ENCODE measurements at regions not wholly inside any gene's neighbourhood (a gene's known extent, or its start where the extent isn't known, plus 50 kb on each side); places are given as distances from the start of the nearest gene placed in this dataset.

DNA sequence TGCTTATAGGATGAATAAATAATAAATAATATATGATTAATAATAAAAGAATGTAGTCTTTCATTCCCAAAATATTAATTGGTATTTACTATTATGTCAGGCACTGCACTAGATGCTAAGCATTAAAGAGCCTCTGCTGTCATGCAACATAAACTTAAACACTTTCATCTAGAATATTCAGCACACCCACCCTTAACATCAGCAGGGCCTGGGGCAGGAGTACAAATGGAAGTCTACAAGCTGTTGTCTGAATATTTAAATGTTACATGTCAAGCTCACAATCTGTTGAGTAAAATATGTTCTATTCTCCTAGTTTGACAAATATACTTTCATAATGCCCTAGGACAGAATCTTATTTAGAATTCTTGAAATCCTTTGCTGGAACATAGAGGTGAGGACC is 395.1 kb downstream of the EPM2A start:
- Histone ChIP-seq H3K27me3 (ENCODE audit: control insufficient read depth, insufficient read depth, low read length) (no peaks in the 10 kb centered on the region), H3K4me3 (ENCODE audit: low read length) (no peak overlapping the region), H3K36me3 (ENCODE audit: control insufficient read depth, insufficient read depth, low read length) (no peaks in the 10 kb centered on the region), H3K27ac (ENCODE audit: low read length) (no peak overlapping the region), H3K4me1 (ENCODE audit: control insufficient read depth, insufficient read depth, low read length) (no peaks in the 10 kb centered on the region), H3K9me3 (ENCODE audit: control insufficient read depth, insufficient read depth, low read length) (no peaks in the 10 kb centered on the region)
- DNase-seq (ENCODE audit: low read depth, low spot score) = no peak

DNA sequence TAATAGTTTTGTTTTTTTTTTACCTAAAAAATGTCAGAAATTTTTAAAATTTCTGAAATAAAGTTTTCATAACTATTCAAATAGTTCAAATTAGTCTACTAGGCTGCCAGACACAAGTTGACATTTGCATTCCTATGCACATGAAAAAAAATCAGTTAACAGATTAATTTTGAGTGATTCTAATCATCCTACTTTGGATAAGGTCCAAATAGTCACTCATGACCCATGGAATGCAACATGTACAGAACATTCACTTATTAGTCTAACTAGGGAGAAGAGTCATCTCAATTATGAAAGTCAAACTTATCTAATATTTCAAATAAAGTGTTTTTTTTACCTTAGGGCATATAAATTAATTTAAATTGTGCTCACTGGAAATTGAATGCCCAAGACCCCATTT is 390.2 kb downstream of the EPM2A start:
- DNase-seq (ENCODE audit: low read depth, low spot score) = no peak
- no peak overlapping the region for H3K4me3 ChIP-seq (ENCODE audit: low read length)
- H3K9me3 ChIP-seq (ENCODE audit: control insufficient read depth, insufficient read depth, low read length) = no peaks in the 10 kb centered on the region
- no peak overlapping the region for H3K27ac ChIP-seq (ENCODE audit: low read length)
- no peaks in the 10 kb centered on the region for H3K36me3 ChIP-seq (ENCODE audit: control insufficient read depth, insufficient read depth, low read length)
- H3K4me1 ChIP-seq (ENCODE audit: control insufficient read depth, insufficient read depth, low read length) = no peaks in the 10 kb centered on the region
- no peaks in the 10 kb centered on the region for H3K27me3 ChIP-seq (ENCODE audit: control insufficient read depth, insufficient read depth, low read length)

DNA sequence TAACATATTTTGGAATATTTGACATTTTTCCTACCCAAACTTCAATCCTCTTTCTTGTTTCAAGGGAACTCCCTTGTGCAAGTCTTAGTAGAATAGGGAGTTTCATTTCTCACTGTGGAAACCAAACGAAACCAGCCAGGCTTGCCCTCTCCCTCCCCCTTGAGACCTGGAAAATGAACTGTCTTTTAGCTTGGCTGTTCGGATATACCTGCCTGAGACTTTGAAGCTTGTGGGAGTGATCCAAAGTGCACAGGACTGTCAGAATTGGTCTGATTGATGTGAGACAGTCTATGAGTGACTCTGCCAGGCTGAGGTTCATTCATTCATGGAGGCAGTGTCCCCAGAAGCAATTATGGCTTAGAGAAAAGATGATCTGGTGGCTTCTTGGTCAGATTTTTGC is 388.1 kb downstream of the EPM2A start:
- no peak overlapping the region for H3K27ac ChIP-seq (ENCODE audit: low read length)
- no peaks in the 10 kb centered on the region for H3K4me1 ChIP-seq (ENCODE audit: control insufficient read depth, insufficient read depth, low read length)
- no peak overlapping the region; the same call in 1 of the 2 replicates for H3K4me3 ChIP-seq (ENCODE audit: low read length)
- no peak for DNase-seq (ENCODE audit: low read depth, low spot score)
- H3K27me3 ChIP-seq (ENCODE audit: control insufficient read depth, insufficient read depth, low read length) = no peaks in the 10 kb centered on the region
- H3K36me3 ChIP-seq (ENCODE audit: control insufficient read depth, insufficient read depth, low read length) = no peaks in the 10 kb centered on the region
- no peaks in the 10 kb centered on the region for H3K9me3 ChIP-seq (ENCODE audit: control insufficient read depth, insufficient read depth, low read length)
- whole genome bisulfite sequencing (ENCODE audit: insufficient coverage, insufficient read length) = no CpG with 5 or more reads among the region's 2 CpGs

DNA sequence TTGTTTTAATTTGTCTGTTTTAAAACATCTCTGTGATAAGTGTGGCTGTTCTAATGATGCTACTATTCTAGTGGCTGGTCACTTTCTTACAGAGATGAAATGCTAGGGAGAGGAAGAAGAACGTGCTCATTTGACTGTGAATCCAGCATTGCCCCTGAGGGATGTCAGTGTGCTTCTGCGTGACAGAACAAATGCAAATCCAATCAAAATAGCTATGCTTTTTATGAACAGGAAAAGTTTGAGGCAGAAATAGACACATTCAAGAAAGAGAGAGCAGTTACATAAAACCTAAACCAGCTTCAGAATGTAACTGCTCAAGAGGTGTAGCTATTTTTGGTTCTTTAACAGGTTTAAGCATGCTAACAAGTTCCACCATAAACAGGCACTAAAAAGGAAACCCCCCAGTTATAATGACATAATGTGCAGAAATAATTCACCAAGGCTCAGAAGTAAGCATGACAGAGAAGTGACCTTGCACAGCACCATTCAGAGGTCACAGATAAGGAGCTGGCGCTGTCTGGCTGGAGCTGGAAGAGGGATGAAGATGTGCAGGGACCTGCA is 385.3 kb downstream of the EPM2A start:
- DNase-seq (ENCODE audit: low read depth, low spot score) = no peak
- no peaks in the 10 kb centered on the region for H3K9me3 ChIP-seq (ENCODE audit: control insufficient read depth, insufficient read depth, low read length)
- WGBS (ENCODE audit: insufficient coverage, insufficient read length) = no CpG with 5 or more reads among the region's 3 CpGs
- no peaks in the 10 kb centered on the region; the same call in 1 of the 2 replicates for H3K27me3 ChIP-seq (ENCODE audit: control insufficient read depth, insufficient read depth, low read length)
- H3K36me3 ChIP-seq (ENCODE audit: control insufficient read depth, insufficient read depth, low read length) = no peaks in the 10 kb centered on the region
- no peak overlapping the region for H3K4me3 ChIP-seq (ENCODE audit: low read length)
- no peaks in the 10 kb centered on the region for H3K4me1 ChIP-seq (ENCODE audit: control insufficient read depth, insufficient read depth, low read length)
- no peak overlapping the region for H3K27ac ChIP-seq (ENCODE audit: low read length)

DNA sequence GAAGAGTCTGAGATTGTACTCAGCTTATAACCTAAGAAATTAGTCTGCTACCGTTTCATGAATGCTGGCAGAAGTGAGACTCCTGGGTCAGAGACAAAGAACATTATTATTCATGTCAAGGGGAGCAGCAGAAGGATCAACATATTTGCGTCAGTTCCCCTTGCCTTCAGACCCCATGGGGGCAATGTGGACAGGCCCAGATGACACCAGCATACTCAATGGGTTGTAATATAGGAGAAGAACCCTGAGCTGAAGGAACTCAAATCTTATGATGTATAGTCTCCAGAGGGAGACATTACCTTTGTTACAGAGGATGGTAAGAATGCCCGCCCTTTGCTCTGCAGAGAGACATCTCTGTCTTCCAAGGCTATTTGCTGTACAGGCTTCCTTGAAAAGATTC is 384.4 kb downstream of the EPM2A start:
- Histone ChIP-seq H3K27me3 (ENCODE audit: control insufficient read depth, insufficient read depth, low read length) (no peaks in the 10 kb centered on the region; the same call in 1 of the 2 replicates), H3K4me3 (ENCODE audit: low read length) (no peak overlapping the region), H3K9me3 (ENCODE audit: control insufficient read depth, insufficient read depth, low read length) (no peaks in the 10 kb centered on the region), H3K4me1 (ENCODE audit: control insufficient read depth, insufficient read depth, low read length) (no peaks in the 10 kb centered on the region), H3K27ac (ENCODE audit: low read length) (no peak overlapping the region), H3K36me3 (ENCODE audit: control insufficient read depth, insufficient read depth, low read length) (no peaks in the 10 kb centered on the region)
- DNase-seq (ENCODE audit: low read depth, low spot score) = no peak
- WGBS (ENCODE audit: insufficient coverage, insufficient read length) = no CpG with 5 or more reads among the region's 3 CpGs

DNA sequence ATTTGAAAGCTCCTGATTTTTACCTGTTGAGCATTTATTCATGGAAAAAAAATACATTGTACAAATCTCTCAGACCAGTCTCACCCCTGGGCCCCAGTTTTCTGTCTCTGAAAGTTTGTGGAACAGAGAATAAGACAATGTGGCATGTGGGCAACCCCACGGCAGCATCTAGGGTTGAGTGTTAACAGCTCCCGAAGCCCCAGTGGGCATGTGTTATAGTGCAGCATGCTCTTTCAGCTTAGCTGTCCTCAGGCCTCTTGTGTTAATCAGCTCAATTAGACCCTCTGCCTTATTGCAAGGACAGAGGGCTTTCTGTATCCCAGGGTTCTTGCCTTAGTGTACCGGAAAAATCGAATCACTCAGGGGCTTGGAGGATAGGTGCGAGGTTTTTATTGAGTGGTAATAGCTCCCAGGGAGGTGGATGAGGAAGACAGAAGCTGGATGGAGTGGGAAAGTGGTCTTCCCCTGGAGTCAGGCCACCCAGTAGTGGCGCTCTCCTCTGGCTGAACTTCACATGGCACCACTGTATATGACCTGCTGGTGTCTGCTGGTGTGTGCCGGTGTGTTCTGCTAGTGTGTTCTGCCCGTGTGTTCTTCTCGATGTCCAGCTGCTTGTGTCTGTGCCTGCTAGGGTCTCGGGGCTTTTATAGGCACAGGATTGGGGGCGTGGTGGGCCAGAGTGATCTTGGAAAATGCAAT is 382.8 kb downstream of the EPM2A start:
- DNase-seq (ENCODE audit: low read depth, low spot score) = no peak
- H3K9me3 ChIP-seq (ENCODE audit: control insufficient read depth, insufficient read depth, low read length) = no peaks in the 10 kb centered on the region
- no peaks in the 10 kb centered on the region for H3K4me1 ChIP-seq (ENCODE audit: control insufficient read depth, insufficient read depth, low read length)
- H3K36me3 ChIP-seq (ENCODE audit: control insufficient read depth, insufficient read depth, low read length) = no peaks in the 10 kb centered on the region
- H3K27ac ChIP-seq (ENCODE audit: low read length) = no peak overlapping the region
- no CpG with 5 or more reads among the region's 11 CpGs for WGBS (ENCODE audit: insufficient coverage, insufficient read length)
- no peaks in the 10 kb centered on the region; the same call in 1 of the 2 replicates for H3K27me3 ChIP-seq (ENCODE audit: control insufficient read depth, insufficient read depth, low read length)
- H3K4me3 ChIP-seq (ENCODE audit: low read length) = no peak overlapping the region

DNA sequence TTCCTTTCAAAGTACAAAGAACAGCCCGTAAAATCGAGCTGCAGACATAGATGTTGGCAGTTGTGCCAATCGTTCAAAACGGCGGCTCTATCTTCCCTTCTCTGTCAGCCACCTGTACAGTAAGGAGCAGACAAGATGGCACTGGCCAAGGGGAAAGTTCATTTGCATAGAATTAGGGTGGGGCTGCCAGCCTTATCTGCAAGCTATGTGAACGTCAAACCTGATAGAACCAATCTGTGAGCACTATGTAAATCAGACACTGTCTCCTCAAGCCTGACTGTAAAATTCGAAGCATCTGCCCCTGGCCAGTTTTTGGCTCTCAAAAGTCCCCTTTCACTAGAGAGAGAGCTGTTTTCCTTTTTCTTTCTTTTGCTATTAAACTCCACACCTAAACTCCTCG is 374.5 kb downstream of the EPM2A start:
- no peaks in the 10 kb centered on the region for H3K9me3 ChIP-seq (ENCODE audit: control insufficient read depth, insufficient read depth, low read length)
- no peaks in the 10 kb centered on the region for H3K4me1 ChIP-seq (ENCODE audit: control insufficient read depth, insufficient read depth, low read length)
- no peak overlapping the region for H3K27ac ChIP-seq (ENCODE audit: low read length)
- no peak for DNase-seq (ENCODE audit: low read depth, low spot score)
- WGBS (ENCODE audit: insufficient coverage, insufficient read length) = no CpG with 5 or more reads among the region's 8 CpGs
- no peaks in the 10 kb centered on the region for H3K36me3 ChIP-seq (ENCODE audit: control insufficient read depth, insufficient read depth, low read length)
- H3K27me3 ChIP-seq (ENCODE audit: control insufficient read depth, insufficient read depth, low read length) = no peaks in the 10 kb centered on the region
- no peak overlapping the region for H3K4me3 ChIP-seq (ENCODE audit: low read length)

DNA sequence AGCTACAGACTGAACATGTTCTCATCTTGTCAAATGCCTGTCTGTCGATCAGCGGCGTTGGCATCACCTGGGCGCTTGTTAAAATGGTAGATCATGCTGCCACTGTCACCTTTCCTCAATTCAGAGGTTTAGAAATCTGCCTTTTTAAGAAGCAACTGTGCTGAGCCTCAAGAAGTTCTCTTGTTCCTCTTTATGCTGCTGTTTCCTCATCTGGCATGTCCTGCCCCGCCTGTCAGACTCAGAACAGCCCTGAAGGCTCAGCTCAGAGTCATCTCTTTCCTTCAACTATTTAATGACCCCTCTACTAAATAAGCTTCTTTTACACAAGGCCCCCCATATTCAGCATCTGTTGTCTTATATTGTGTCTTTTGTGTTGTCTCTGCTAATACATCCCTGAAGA is 368.2 kb downstream of the EPM2A start:
- no peaks in the 10 kb centered on the region for H3K4me1 ChIP-seq (ENCODE audit: control insufficient read depth, insufficient read depth, low read length)
- DNase-seq (ENCODE audit: low read depth, low spot score) = no peak
- no CpG with 5 or more reads among the region's 5 CpGs for WGBS (ENCODE audit: insufficient coverage, insufficient read length)
- H3K27ac ChIP-seq (ENCODE audit: low read length) = no peak overlapping the region
- no peaks in the 10 kb centered on the region for H3K36me3 ChIP-seq (ENCODE audit: control insufficient read depth, insufficient read depth, low read length)
- H3K4me3 ChIP-seq (ENCODE audit: low read length) = no peak overlapping the region
- no peaks in the 10 kb centered on the region for H3K27me3 ChIP-seq (ENCODE audit: control insufficient read depth, insufficient read depth, low read length)
- no peaks in the 10 kb centered on the region for H3K9me3 ChIP-seq (ENCODE audit: control insufficient read depth, insufficient read depth, low read length)

DNA sequence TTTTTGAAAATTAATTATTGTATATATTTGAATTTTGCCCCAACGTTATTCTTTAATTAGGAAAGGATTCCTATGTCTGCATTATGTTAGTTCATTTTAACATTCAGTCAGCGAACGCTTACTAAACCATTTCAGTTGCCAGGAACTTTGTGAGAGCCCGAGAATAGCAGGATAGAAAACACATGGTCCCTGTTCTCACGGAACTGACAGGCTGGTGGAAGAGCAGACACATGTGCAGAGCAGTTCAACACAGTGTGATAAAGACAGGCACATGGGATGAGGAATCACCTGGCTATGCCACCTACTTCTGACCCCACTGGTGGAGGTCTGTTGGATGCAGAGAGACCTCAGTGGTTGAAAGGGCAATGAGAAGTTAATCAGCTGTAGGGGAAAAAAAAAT is 367.2 kb downstream of the EPM2A start:
- Histone ChIP-seq H3K9me3 (ENCODE audit: control insufficient read depth, insufficient read depth, low read length) (no peaks in the 10 kb centered on the region), H3K27ac (ENCODE audit: low read length) (no peak overlapping the region), H3K27me3 (ENCODE audit: control insufficient read depth, insufficient read depth, low read length) (no peaks in the 10 kb centered on the region), H3K36me3 (ENCODE audit: control insufficient read depth, insufficient read depth, low read length) (no peaks in the 10 kb centered on the region), H3K4me1 (ENCODE audit: control insufficient read depth, insufficient read depth, low read length) (peaks cover 1% of the 10 kb centered on the region; the same call in 1 of the 2 replicates), H3K4me3 (ENCODE audit: low read length) (no peak overlapping the region)
- DNase-seq (ENCODE audit: low read depth, low spot score) = no peak
- no CpG with 5 or more reads among the region's 5 CpGs for WGBS (ENCODE audit: insufficient coverage, insufficient read length)

DNA sequence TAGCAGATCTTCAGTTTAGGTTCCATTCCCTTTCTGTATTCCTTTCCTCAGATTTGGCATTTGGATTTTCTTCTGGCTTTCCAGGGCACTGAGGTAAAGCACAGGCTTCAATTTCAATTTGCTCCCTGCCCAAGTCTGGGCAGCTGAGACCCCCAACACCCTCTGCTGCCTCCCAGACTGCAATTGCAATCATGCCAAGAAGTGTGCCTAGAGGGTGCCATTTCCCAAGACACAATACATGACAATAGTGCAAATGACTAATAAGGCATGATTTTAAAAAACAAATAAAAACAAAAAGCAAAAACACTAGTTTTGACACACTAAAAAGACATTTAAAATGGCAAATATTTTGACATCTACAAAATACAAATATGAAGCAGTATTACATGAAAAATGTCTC is 364.8 kb downstream of the EPM2A start:
- Histone ChIP-seq H3K36me3 (ENCODE audit: control insufficient read depth, insufficient read depth, low read length) (no peaks in the 10 kb centered on the region), H3K4me1 (ENCODE audit: control insufficient read depth, insufficient read depth, low read length) (peaks cover 1% of the 10 kb centered on the region; the same call in 1 of the 2 replicates), H3K4me3 (ENCODE audit: low read length) (no peak overlapping the region), H3K27me3 (ENCODE audit: control insufficient read depth, insufficient read depth, low read length) (no peaks in the 10 kb centered on the region), H3K27ac (ENCODE audit: low read length) (no peak overlapping the region), H3K9me3 (ENCODE audit: control insufficient read depth, insufficient read depth, low read length) (no peaks in the 10 kb centered on the region)
- no peak for DNase-seq (ENCODE audit: low read depth, low spot score)

DNA sequence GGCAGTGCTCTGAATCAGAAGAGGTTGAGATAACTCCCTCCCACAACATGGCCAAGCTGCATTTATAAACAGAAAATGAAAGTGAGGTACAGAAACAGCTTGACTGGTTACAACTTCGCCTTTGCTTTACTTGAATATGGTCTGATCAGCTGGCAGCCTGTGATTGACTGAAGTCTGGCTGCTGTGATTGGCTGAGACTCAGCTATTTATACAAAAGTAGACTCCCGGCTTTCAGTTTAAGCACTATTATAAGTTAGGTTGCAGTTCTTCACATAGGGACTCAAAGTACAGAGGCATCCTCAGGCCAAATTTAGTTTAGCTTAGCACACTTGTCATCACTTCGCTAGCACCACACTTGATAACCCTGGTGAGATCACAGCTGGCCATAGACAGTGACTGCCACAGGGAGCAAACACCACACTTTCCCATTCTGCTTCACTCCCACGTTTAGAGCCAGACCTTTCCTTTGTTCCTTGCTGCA is 362.6 kb downstream of the EPM2A start:
- Histone ChIP-seq H3K4me3 (ENCODE audit: low read length) (no peak overlapping the region), H3K27me3 (ENCODE audit: control insufficient read depth, insufficient read depth, low read length) (no peaks in the 10 kb centered on the region), H3K27ac (ENCODE audit: low read length) (no peak overlapping the region), H3K36me3 (ENCODE audit: control insufficient read depth, insufficient read depth, low read length) (no peaks in the 10 kb centered on the region), H3K9me3 (ENCODE audit: control insufficient read depth, insufficient read depth, low read length) (no peaks in the 10 kb centered on the region), H3K4me1 (ENCODE audit: control insufficient read depth, insufficient read depth, low read length) (peaks cover 1% of the 10 kb centered on the region; the same call in 1 of the 2 replicates)
- no CpG with 5 or more reads among the region's 4 CpGs for WGBS (ENCODE audit: insufficient coverage, insufficient read length)
- no peak for DNase-seq (ENCODE audit: low read depth, low spot score)

All from iPS DF 6.9 (cell line).